Activated CD4-positive, alpha-beta T cell treated with anti-CD3 and anti-CD28 coated beads, Interleukin-2, Interleukin-4, amounts not matched to agents 100 ng/mL and 50 ng/mL, durations not matched to agents 16 hours and 8 hours (primary cell): ENCODE measurements at regions not wholly inside any gene's neighbourhood (a gene's known extent, or its start where the extent isn't known, plus 50 kb on each side); places are given as distances from the start of the nearest gene placed in this dataset.

Experiments
- DNase-seq: peaks from one replicate; pipeline ENCODE4 v3.0.0-alpha.2; 2020; ENCODE audit warnings: low spot score

DNA sequence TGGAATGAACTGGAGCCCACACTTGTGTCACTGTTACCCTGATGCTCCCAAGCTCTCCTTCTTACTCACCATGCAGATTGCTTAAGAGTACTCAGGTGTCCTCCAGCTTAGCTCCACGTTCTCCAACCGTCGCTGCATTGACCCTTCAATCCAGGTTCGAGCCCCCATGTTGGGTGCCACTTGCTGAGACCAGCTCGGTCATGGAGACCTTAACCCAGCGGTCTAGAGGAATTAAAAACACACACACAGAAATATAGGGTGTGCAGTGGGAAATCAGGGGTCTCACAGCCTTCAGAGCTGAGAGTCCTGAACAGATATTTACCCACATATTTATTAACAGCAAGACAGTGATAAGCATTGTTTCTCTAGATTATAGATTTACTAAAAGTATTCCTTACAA lies 229.1 kb upstream of the APCDD1 start:
- no peak for DNase-seq

DNA sequence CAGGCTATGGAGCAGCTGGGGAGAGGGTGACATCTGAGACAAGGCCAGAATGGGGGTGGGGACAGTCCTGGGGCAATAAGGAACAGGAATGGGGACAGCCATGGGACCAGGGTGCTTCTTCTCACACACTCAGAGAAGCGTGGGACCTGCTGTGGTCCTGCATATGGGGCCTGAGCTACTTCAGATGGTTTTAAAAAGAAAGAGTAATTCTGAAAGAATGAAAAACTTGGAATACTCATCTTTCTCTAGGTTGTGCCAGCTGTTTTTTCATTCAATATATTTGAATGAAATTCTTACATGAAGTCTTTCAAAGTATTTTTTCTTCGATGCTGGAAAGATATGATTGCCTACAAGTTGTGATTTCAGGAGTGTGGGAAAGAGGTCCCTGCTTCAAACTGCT lies 227.5 kb upstream of the APCDD1 start:
- no peak for DNase-seq

DNA sequence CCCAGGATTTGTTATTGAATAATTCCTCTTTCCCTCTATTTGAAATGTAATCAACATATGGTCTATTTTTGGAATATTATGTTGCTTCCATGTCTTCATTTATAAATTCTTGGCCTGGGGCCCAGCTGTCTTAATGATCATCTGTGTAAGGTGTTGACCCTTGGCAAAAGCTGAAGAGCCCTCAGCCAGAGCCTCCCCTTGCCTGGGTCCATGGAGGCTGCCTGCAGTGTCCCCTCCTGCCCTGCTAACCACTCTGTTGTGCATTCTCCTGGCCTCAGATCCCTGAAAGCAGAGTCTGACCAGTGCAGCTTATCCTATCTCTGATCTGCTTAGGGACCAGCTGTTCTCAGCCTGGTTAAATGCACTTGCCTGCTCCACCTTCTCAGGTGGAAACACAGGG lies 226.1 kb upstream of the APCDD1 start:
- DNase-seq = no peak

DNA sequence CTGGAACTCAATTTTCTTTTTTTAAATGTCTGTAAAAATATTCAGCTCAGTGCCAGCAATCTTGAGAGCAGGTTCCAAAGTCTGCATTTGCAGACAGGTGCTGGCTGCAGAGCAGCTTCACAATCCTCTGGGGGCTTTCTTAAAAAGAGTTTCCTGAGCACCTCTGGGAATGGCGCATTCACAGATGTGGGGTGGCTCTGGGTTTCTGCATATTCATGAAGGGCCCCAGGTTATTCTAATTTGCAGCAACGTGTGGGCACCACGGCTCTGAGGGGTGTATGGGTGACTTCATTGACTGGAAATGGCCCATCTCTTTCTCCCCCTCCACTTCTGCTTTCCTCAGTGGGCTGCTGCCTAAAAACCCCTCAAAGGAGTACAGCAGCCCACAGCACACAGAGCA lies 225.0 kb upstream of the APCDD1 start:
- DNase-seq = no peak

DNA sequence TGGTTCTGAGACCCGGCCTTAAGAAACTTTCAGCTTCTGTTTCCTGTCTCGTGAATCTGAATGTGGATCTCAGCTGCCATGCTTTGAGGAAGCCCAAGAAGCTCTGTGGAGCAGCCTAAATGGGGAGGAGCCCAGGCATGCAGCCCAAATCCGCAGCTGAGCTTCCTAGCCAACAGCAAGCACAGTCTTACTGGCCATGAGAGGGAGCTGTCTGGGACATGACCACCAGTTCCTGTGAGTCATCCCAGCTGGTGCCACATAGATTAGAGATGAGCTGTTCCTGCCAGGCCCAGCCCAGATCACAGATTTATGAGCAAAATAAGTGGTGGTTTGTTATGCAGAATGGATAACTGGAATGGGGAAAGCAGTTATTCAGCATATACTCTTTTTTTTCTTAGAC lies 224.4 kb upstream of the APCDD1 start:
- DNase-seq = peak; percentile 2

DNA sequence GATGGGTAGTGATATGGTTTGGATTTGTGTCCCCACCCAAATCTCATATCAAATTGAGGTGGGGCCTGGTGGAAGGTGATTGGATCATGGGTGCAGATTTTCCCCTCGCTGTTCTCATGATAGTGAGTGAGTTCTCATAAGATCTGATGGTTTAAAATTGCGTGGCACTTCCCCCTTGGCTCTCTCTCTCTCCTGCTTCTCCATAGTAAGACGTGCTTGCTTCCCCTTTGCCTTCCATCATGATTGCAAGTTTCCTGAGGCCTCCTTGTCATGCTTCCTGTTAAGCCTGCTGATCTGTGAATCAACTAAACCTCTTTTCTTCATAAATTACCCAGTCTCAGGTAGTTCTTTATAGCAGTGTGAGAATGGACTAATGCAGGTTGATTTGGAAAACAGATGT lies 223.2 kb upstream of the APCDD1 start:
- no peak for DNase-seq

DNA sequence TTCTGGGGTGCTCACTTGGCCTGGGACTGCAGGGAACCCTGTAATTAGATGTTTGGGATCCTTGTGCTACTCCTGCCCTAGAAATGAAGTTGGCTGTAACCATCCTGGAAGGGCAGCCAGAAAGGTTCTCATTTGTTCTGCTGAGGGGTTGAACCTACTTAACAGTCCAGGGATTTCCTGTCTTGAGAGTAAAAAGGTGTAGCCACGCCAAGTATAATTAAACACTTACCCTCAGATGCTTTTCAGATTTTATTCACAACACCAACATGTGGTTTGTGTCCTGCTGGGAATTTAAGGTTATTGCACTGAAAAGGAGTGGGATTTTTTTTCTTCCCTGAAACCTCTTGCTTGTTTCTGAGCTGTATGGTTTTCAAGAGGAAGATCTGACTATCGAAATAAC lies 222.4 kb upstream of the APCDD1 start:
- no peak for DNase-seq

DNA sequence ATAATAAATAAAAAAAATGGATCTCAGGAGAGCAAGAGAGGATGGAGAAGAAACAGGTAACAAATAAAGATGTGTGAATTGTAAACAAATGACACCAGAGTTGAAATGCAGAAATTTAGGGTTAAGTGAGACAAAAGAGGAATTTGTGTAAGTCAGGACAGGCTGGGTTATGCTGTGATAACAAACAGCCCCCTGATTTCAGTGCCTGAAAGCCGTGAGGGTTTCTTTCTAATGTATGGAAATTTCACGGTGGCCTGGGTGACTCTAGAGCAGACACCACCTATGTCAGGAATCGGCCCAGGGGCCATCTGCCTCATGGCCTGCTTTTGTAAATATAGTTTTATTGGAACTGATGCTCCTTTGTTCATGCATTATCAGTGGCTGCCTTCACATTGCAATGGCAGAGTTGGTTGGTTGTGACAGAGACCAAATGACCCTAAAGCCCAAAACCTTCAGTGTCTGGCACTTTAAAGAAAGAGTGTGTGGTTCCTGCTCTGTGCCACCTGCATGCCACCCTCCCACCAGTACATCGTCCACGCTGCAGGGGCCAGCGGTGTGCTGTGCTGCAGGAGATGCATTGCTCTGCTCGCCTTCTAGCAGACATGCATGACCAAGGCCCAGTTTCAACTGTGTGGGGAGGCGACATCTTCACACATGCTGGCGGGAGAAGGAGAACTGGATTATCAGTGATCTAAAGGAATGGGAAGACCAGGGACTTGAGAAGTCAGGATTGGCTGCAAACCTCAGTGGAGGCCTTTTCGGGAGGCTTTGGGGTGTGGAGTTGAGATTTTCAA lies 221.2 kb upstream of the APCDD1 start:
- no peak for DNase-seq

DNA sequence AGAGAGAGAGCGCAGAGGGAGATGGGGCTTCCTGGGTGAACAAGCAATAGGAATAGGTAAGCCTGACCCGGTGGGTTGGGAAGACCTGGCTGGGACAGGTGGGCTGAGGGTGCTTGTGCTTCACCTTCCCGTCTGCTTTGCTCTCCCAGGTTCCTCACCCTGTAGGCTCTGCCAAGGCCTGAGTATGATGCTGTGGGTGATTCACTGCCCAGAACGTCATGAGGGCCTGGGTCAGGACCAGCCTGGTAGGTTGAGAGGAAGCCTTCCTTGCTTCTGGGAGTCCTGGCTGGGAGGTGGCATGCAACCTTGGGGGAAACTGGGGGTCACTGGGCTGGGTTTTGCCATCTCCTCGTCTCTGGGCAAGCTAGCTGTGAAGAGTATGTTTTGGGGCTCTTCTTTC lies 220.2 kb upstream of the APCDD1 start:
- no peak for DNase-seq

DNA sequence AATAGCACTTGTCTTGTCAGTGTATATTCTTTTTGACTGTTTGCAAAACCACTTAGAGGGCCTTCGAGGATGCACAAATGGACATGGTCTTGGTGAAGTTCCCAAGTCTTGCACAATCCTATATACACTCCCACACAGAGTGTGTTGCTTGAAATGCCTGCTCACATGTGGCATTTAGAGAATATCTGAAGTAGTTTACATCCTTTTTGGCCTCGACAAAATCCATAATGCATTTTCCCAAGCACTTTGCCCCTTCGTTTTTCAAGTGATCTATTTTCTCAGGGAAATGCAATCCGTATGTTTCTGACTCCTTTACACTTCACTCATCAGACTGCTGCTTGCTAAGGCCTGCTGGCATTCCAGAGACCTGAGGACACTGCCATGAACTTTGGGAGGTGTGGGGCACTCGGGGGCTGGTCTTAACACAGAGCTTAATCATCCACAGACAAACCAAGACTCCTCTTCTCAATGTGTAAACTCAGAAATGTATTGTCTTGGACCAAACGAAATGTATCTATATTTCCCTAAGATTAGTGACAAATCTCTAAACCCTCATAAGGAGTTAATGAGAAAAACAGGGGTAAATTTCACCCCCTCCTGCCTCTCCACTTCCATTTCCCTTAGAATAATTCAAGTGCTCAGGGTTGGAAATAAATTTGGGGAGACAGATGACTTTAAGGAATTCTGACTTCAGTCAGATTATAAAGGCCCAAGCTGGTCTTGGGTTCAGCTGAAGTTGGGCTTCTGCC lies 219.3 kb upstream of the APCDD1 start:
- no peak for DNase-seq

DNA sequence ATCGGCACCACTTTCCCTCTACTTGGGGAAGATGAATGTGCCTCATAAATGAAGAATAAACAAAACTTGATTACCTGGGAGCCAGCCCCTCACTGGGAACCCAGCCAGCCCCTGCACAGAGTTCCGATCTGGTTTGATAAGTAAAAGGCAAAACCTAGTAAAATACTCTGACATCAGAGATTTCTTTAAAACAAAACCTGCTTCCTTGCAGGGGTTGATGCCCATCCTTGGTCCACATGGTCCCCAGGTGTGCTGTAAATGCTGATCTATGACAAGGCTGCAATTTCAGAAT lies 218.8 kb upstream of the APCDD1 start:
- no peak for DNase-seq

DNA sequence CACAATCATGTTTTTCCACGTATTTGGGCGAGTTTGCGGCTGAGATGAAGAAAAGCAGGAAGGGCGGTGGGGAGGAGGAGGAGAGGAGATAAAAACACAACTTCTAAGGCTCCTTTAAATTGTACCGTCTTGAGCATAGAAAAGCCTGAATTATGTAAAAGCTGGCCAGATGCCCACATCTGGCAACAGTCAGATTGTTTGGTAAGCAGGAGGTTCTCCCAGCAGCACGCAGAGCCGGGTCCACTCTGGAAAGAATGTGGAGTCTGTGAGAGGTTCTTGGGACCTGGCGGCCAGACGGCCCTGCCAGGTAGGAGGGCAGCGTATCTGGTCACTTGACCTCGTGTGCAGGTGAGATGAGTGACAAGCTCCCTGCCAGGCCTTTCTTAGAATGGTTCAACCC lies 215.3 kb upstream of the APCDD1 start:
- no peak for DNase-seq

DNA sequence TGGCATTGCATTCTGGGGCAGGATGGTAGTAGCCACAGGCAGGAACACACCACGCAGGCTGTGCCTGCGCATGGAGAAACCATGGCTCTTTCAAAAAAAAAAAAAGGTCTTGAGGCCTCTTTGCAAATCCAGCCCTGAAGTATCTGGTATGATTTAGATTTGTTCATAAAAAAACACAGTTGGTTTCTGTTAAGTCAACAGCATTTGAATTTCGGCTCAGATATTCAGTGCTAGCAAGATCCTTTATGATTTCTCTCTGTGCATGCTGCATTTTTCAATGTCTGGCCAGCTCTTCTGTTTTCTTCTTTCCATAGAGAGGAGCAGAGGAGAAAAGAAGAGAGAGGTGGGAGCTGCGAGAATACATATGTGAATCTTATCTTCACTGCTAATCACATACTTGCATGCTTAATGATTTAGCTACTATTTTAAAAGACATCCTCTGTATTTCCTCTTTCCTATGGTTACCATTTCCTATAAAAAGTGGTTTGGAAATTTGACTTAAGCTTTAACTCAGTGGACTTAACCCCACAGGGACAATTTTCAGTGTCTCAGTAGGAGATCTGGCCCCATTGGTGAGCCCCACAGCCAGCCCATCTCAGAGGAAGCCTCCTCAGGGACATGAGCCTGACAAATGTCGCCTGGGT lies 214.3 kb upstream of the APCDD1 start:
- no peak for DNase-seq

DNA sequence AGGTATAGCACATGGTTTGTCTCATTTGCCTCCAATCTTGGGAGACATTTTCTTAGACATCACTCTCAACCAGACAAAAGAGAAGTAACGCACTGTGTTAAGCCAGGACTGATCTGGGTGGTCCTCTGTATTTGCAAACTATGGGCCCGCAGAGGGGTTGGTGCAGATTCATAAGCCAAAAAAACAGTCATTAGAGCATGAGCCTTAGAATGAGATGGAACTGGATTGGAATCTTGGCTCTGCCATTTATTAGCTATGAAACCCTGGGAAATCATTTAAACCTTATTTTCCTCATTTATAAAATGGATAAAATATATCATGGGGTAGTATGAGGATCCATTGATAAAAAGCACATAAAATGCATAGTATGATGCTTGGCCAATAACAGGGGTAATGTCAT lies 213.5 kb upstream of the APCDD1 start:
- DNase-seq = no peak

DNA sequence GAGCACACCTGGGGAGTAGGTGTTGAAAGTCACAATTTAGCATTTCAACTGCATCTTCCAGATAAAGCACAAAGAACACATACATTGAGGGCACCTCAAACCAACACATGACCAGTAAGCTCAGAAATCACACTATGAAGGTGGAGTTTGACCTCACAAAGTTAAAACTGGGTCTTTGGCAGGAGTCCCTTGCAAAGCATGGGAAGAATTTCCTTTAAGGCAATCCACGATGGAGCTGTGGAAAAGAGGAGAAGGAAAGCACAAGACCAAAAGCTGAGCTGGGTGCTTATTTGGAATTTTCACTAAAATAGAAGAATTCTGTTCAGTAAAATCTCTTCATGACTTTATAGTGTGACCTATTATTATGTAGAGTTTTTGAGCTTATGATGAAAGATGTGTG lies 212.9 kb upstream of the APCDD1 start:
- DNase-seq = no peak

DNA sequence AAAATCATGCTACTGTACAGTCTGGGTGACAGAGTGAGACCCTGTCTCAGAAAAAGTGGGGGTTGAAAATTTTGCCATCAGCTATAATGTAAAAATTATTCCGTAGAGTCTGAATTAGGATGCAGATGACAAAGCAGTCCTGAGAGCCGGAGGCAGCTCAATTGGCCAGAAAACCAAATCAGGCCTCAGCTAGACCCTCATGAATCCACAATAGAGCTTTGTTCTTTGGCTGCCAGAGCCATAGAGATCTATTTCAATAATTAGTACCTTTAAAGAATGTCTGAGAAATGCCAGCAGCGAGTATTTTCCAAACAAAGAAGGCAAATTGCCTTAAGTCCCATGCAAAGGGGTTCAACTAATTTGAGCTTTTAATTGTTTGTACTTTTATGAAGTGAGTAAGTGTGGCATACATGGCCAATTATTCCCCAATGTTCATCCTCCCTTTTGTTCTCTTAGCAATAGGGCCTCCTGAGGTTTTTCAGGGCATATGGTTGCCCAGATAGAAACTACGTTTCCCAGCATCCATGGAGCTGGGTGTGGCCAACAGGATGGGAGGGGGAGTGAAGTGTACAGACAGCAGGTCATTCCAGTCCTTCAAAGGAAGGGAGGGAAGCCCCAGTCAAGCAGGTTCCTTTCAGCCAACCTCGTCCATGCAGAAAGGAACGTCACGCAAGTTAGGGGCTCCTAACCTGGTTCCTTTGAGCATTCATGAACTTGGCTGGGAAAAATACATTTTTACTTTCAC lies 211.3 kb upstream of the APCDD1 start:
- no peak for DNase-seq

DNA sequence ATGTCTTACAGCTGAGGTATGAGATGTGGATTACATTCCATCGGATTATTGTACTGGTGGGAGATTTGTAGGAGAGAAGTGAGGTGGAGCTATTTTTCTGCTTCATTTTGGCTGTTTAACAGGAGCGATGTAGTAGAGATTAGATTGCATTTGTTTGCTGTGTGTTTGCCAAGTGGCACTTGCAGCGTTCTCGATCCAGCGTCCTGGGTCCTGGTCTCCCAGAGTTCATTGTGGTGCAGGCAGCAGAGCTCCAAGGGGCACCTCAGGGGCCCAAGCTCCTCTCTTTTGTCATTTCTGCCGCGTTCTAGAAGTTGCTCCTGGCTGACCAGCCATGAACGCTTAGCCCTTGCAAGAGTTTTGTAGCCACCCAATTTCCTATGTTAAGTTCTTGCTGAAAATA lies 210.1 kb upstream of the APCDD1 start:
- DNase-seq = no peak

DNA sequence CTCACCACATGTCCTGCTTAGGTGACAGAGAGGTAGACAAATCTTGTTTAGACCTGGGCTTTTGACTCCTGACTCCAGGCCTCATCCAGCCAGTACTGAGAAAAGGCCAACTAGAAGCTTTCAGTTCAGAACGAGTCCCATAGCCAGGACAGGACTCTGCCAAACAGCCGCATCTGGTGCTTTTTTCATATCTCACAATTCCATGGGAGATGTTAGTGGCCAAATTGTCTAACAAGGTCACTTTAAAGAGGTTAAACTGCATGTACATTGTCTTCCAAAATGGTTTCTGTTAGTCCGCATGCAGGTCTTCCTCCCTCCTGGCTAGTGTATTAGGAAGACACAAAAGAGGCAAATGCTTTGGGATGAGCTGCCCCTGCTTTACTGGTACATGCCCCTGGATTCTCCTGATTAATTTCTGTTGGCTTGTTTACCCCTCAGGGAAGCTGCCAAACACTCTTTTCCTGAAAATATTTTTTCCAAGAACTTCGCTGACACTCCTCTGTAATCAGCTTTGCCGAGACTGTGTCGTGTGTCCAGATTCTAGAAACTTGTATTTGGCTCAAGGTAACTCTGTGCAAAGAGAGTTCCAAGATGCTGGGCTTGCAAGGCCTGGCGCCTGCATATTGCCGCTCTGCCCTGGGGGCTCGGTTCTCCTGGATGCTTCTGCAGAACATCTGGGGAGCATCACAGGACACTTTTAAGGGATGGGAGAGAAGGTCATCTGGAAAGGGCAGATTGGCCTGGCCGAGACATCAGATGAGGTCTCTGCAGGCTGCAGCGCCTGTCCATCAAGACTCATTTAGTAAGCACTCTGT lies 209.2 kb upstream of the APCDD1 start:
- no peak for DNase-seq

DNA sequence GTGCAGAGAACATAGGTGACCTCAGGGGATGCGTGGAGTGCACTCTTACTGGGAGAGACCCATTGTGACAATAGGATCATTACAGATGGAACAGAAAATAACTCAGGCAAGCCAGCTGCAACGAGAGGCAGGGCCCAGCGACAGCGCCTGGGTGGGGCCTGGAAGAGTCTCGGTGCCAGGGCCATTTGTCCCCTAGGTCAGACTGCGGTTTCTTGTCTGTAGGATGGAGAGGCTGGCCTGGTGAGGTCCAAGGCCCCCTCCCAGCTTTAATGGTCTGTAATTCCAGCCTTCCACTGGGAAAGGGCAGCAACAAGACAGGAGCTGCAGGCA lies 208.6 kb upstream of the APCDD1 start:
- DNase-seq = no peak

DNA sequence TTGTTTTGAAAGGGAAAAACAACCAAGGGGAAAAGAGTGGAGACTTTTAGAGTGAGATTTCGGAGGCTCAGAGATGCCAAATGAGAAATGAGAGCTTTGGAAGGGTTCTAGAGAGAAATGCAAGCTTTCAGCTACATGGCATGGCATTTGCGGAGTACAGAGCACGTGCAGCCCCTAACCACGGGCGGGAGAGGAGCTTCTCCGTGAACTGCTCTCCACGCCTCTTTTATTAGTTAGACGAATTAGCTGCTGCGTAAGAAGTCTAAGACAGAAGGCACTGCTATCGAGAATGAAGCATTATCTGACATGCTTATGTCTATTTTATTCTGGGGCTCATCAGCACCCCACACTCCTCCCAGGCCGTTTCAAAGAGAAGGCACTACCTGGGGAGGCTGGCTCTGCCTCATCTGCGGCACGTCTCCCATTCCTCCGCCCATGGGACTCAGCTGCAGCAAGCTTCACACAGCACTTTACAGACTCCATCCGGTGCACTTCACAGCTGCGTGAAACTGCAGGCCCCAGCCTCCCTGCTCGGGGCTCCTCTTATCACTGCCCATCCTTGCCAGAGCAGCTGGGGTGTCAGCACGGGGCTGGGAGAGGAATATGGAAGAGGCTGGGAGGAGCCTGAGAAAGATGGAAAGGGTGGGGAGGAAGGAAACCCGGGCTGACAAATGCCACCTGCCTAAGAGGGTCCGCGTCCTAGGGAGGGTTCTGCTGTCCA lies 207.3 kb upstream of the APCDD1 start:
- no peak for DNase-seq

DNA sequence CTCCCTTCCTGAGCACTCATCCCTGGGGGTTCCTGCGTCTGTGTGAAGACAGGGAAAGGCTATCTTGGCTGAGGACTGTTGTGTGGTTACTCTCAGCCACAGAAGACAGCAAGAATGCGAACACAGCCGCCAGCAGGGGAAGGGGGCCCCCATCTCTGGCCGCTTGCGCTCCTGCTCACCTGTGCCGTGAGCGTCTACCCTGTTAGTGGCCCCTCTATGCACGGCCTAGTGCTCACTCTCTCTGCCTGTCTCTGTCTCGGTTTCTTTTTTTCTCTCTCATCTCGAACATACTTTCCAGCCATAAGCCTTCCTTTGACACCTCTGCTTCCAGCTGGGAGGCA lies 206.7 kb upstream of the APCDD1 start:
- no peak for DNase-seq

DNA sequence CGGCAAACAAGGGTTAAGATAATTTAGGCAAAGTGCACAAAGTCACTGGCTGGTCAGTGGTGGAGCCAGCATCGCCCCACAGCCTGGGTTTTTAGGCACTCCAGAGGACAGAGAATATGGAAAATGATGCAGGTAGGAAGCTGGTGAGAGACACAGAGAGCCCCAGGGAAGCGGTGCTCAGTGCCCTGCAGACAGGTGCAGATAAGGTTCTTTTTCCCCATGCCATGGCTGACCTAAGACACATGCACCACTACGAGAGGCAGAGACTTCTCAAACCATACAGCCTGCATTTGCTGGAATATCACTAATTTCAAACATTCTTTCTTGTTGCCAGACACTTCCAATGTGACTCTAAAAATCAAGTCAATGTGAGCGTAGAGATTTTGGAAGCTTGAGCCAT lies 205.7 kb upstream of the APCDD1 start:
- DNase-seq = no peak
